ENCODE measurements at regions not wholly inside any gene's neighbourhood (a gene's known extent, or its start where the extent isn't known, plus 50 kb on each side); places are given as distances from the start of the nearest gene placed in this dataset.

- no peak for DNase-seq
- Histone ChIP-seq H3K27me3 (ENCODE audit: control insufficient read depth, insufficient read depth, low read length) (no peaks in the 10 kb centered on the region), H3K36me3 (replicated peaks; ENCODE audit: control insufficient read depth, insufficient read depth, low read length) (no peaks in the 10 kb centered on the region), H3K4me3 (ENCODE audit: insufficient read depth, low read depth, low read length) (no peak overlapping the region)
These were observed 215.0 kb downstream of the MDFIC start for GRCh38 chr7:115136796-115137443.

- no peaks in the 10 kb centered on the region for H3K27me3 ChIP-seq (ENCODE audit: control insufficient read depth, insufficient read depth, low read length)
- no peaks in the 10 kb centered on the region for H3K36me3 ChIP-seq (replicated peaks; ENCODE audit: control insufficient read depth, insufficient read depth, low read length)
- no peak overlapping the region for H3K4me3 ChIP-seq (ENCODE audit: insufficient read depth, low read depth, low read length)
- no peak for DNase-seq
These were observed 214.0 kb downstream of the MDFIC start for GRCh38 chr7:115135769-115136410.

- Histone ChIP-seq H3K27me3 (ENCODE audit: control insufficient read depth, insufficient read depth, low read length) (no peaks in the 10 kb centered on the region), H3K36me3 (replicated peaks; ENCODE audit: control insufficient read depth, insufficient read depth, low read length) (no peaks in the 10 kb centered on the region), H3K4me3 (ENCODE audit: insufficient read depth, low read depth, low read length) (no peak overlapping the region)
- no peak for DNase-seq
These were observed 213.3 kb downstream of the MDFIC start for GRCh38 chr7:115135146-115135545.

GRCh38 chr7:115133248-115133647 lies 211.4 kb downstream of the MDFIC start:
- no peak for DNase-seq
- no peaks in the 10 kb centered on the region for H3K27me3 ChIP-seq (ENCODE audit: control insufficient read depth, insufficient read depth, low read length)
- H3K36me3 ChIP-seq (replicated peaks; ENCODE audit: control insufficient read depth, insufficient read depth, low read length), result no peaks in the 10 kb centered on the region
- H3K4me3 ChIP-seq (ENCODE audit: insufficient read depth, low read depth, low read length), result no peak overlapping the region

DNA sequence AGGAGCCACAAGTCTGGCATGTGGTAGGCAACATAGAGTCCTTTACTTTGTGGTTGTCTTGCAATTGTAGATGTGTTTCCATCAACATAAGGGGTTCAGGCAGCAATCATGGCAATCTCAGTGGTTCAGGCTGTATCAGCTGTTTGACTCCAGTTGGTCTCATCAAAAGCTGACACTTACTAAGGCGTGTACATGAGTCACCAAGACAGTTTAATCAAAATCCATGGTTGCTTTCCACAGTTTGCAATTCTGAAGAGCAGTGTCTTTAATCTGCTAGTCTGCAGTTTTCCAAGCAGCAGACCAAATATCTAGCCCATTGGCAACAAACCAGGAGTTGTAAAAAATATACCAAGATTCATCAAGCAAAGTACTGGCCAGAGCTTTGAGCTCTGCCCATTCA lies 210.2 kb downstream of the MDFIC start:
- no peak overlapping the region for H3K4me3 ChIP-seq (ENCODE audit: insufficient read depth, low read depth, low read length)
- no peak for DNase-seq

DNA sequence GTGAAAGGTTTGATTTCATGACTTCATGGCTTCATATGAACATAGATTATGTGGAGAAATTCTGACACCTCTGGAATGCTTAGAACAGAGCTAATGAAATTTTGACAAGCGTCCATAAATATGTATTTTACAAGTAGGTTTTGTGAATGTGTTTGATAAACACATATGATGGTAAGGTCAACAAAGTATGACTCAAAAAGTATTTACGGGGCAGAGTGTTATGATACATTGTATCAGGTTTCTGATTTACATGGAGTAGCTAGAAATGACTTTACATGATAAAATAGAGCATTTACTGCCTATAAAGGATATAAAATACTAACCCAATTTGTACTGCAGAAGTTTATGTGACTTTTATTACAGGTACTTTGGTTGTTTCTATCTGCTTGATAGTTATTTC lies 206.3 kb downstream of the MDFIC start:
- Histone ChIP-seq H3K4me3 (ENCODE audit: insufficient read depth, low read depth, low read length) (no peak overlapping the region), H3K27me3 (ENCODE audit: control insufficient read depth, insufficient read depth, low read length) (no peaks in the 10 kb centered on the region)

More for the DNA sequence above, 210.2 kb downstream of the MDFIC start:
- Histone ChIP-seq H3K27me3 (ENCODE audit: control insufficient read depth, insufficient read depth, low read length) (no peaks in the 10 kb centered on the region), H3K36me3 (replicated peaks; ENCODE audit: control insufficient read depth, insufficient read depth, low read length) (no peaks in the 10 kb centered on the region)

DNA sequence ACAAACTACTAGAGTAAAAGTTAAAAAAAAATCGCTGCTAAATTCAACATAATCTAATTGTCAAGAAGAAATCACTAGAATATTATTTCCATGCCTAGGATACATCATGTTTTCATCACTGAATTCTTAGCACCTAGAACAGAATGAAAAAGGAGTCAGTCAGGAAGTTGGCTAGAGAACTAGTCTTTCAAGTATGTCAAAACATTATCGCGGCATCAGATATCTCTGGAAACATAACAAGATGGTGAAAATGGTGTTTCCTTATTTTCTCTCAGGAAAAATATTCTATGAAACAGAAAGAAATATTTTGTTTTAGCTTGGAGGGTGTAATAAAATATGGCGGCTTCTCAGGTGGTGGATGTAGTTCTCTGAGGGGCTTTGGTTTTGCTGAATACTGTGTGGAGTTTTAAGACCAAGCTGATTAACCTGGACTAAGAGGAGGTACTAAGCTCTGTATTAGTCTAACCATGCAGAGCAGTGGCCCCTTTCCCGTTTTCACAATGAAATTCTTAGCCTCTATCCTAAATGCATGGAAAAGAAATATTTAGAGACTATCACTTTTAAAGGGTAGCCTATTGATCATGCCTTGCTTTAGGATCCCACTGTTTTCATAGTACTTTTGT lies 205.6 kb downstream of the MDFIC start:
- Histone ChIP-seq H3K4me3 (ENCODE audit: insufficient read depth, low read depth, low read length) (no peak overlapping the region), H3K36me3 (replicated peaks; ENCODE audit: control insufficient read depth, insufficient read depth, low read length) (no peaks in the 10 kb centered on the region), H3K27me3 (ENCODE audit: control insufficient read depth, insufficient read depth, low read length) (no peaks in the 10 kb centered on the region)
- no peak for DNase-seq

More for the DNA sequence above, 206.3 kb downstream of the MDFIC start:
- no peaks in the 10 kb centered on the region for H3K36me3 ChIP-seq (replicated peaks; ENCODE audit: control insufficient read depth, insufficient read depth, low read length)
- DNase-seq, result no peak

- no peak for DNase-seq
- H3K36me3 ChIP-seq (replicated peaks; ENCODE audit: control insufficient read depth, insufficient read depth, low read length), result no peaks in the 10 kb centered on the region
These were observed 203.9 kb downstream of the MDFIC start for GRCh38 chr7:115125750-115126149.

DNA sequence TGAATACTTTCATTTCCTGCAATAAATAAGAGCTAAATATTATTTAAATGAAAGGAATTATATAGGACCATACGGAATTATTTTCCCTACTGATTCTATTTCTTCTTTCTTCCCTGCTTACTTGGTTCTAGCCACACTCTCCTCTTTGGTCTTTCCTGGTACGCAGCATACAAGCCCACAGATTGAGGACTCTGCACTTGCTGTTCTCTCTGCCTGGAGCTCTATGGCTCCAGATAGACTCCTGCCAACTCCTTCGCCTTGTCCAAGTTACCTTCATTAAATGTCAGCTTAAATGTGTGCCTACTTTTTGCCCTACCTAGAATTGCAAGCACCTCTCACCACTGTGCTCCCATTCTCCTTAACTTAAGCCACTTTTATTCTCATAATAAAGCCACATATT lies 203.4 kb downstream of the MDFIC start:
- no peaks in the 10 kb centered on the region for H3K36me3 ChIP-seq (replicated peaks; ENCODE audit: control insufficient read depth, insufficient read depth, low read length)
- no peaks in the 10 kb centered on the region for H3K27me3 ChIP-seq (ENCODE audit: control insufficient read depth, insufficient read depth, low read length)
- no peak overlapping the region for H3K4me3 ChIP-seq (ENCODE audit: insufficient read depth, low read depth, low read length)
- no peak for DNase-seq

More at GRCh38 chr7:115125750-115126149, 203.9 kb downstream of the MDFIC start:
- H3K4me3 ChIP-seq (ENCODE audit: insufficient read depth, low read depth, low read length), result no peak overlapping the region
- H3K27me3 ChIP-seq (ENCODE audit: control insufficient read depth, insufficient read depth, low read length), result no peaks in the 10 kb centered on the region

DNA sequence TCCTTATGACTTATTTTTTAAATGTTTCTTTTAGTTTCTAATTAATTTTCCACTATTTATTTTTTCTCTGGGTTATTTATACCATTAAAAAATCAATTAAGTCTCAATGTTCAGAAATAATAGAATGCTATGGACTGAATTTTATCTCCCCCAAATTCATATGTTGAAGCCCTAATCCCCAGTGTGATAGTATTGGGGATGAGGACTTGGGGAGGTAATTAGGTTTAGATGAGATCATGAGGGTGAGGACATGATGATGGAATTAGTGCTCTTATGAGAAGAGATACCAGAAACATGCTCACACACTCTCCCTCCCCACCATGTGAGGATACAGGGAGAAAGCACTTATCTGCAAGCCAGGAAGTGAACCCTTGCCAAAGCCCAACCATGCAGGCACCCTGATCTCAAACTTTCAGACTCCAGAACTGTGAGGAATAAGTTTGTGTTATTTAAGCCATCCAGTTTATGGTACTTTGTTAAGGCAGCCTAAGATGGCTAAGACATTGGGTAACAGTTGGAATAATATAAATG lies 202.6 kb downstream of the MDFIC start:
- Histone ChIP-seq H3K4me3 (ENCODE audit: insufficient read depth, low read depth, low read length) (no peak overlapping the region), H3K36me3 (replicated peaks; ENCODE audit: control insufficient read depth, insufficient read depth, low read length) (no peaks in the 10 kb centered on the region), H3K27me3 (ENCODE audit: control insufficient read depth, insufficient read depth, low read length) (no peaks in the 10 kb centered on the region)
- DNase-seq, result no peak

DNA sequence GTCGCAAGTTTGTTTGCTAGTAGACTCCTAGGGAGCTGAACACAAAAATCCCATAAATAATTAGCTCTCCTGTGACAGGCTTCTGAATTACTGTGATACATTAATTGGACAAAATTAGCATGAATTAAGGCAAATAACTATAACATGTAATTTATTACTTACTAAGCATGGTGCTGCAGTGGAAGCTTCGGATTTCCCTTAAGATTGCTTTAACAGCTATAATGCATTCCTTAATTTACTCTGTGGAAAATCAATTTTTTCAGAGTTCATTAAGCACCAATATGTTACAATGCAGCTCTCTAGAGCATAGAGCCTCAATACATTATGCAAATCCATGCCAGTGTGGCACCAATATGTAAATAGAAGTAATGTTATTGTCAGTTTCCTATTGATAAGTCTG lies 201.5 kb downstream of the MDFIC start:
- no peaks in the 10 kb centered on the region for H3K36me3 ChIP-seq (replicated peaks; ENCODE audit: control insufficient read depth, insufficient read depth, low read length)
- H3K27me3 ChIP-seq (ENCODE audit: control insufficient read depth, insufficient read depth, low read length), result no peaks in the 10 kb centered on the region
- no peak for DNase-seq
- H3K4me3 ChIP-seq (ENCODE audit: insufficient read depth, low read depth, low read length), result no peak overlapping the region

DNA sequence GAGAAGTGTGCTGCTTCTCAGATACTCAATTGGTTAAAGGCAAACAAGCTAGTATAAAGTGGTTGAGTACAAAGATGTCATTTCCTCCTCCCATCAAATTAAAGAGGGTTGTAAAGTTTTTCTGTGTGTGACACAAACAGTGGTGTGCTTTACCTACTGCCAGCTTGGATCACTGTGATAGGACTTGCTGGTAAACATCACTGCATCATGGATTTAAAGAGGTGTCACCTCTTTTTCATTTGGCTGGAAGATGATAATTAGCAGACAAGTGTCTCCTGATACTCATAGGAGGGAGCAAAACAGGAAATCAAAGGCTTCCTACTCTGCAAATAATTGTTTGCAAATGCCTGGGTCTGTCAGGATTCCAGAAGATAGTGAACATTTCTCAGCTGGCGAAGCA lies 200.5 kb downstream of the MDFIC start:
- Histone ChIP-seq H3K4me3 (ENCODE audit: insufficient read depth, low read depth, low read length) (no peak overlapping the region), H3K36me3 (replicated peaks; ENCODE audit: control insufficient read depth, insufficient read depth, low read length) (no peaks in the 10 kb centered on the region), H3K27me3 (ENCODE audit: control insufficient read depth, insufficient read depth, low read length) (no peaks in the 10 kb centered on the region)
- DNase-seq, result no peak

- Histone ChIP-seq H3K4me3 (ENCODE audit: insufficient read depth, low read depth, low read length) (no peak overlapping the region), H3K27me3 (ENCODE audit: control insufficient read depth, insufficient read depth, low read length) (no peaks in the 10 kb centered on the region), H3K36me3 (replicated peaks; ENCODE audit: control insufficient read depth, insufficient read depth, low read length) (no peaks in the 10 kb centered on the region)
- no peak for DNase-seq
These were observed 195.9 kb downstream of the MDFIC start for GRCh38 chr7:115117748-115118147.

- H3K36me3 ChIP-seq (replicated peaks; ENCODE audit: control insufficient read depth, insufficient read depth, low read length), result no peaks in the 10 kb centered on the region
- DNase-seq, result no peak
- no peaks in the 10 kb centered on the region for H3K27me3 ChIP-seq (ENCODE audit: control insufficient read depth, insufficient read depth, low read length)
- no peak overlapping the region for H3K4me3 ChIP-seq (ENCODE audit: insufficient read depth, low read depth, low read length)
These were observed 195.2 kb downstream of the MDFIC start for GRCh38 chr7:115116773-115117715.

Data from H7 (cell line).